ENCODE measurements at regions not wholly inside any gene's neighbourhood (a gene's known extent, or its start where the extent isn't known, plus 50 kb on each side); places are given as distances from the start of the nearest gene placed in this dataset.
"Not testable (repeated sequence)": the region's sequence is repeated elsewhere in the genome, so short reads cannot be mapped to it uniquely, and the experiment has no call there.

DNA sequence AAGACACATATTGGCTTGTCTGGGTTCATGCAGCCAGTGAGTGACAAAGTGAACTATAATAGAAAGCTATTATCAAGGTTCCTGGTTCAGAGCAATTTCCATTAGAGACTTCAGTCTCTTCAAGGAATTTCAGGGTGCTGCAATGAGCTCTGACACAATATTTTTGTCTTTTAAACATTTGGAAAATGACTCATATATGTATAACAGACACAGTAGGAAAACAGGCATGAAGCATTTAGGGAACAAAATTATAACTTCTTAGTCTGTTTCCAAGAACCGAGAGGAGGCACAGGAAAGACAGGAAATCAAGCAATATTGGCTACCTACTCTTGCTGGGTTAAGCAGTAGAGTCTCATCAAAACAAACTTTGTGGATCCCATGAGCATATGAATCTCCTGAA is 170.4 kb downstream of the PTPRC start:
- no peak for DNase-seq (ENCODE audit: low read depth)

DNA sequence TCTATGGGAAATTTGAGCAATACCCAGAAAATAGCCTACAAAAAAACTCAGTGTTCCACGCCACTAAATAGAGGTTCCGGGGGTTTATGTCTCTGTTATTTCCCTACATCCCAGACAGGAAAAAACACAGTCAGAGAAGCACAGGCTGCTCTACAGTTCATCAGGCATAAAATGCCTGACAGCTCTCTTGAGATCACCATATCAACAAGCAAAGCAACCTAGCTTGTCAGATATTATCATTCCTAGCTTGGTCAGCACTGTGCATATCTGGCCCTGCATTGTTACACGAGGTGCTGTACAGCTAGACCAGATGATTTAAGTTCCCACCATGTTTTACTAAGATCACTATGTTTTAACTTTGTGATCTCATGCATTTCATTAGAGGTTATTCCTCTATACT is 172.6 kb downstream of the PTPRC start:
- no peak for DNase-seq (ENCODE audit: low read depth)

GRCh38 chr1:198823626-198824025 is 184.8 kb downstream of the PTPRC start:
- DNase-seq (ENCODE audit: low read depth) = no peak

- DNase-seq (ENCODE audit: low read depth) = no peak
These were observed 186.4 kb downstream of the PTPRC start for GRCh38 chr1:198825254-198825653.

- DNase-seq (ENCODE audit: low read depth) = no peak
These were observed 190.5 kb downstream of the PTPRC start for GRCh38 chr1:198829356-198829755.

- DNase-seq (ENCODE audit: low read depth) = no peak
These were observed 191.1 kb downstream of the PTPRC start for GRCh38 chr1:198829944-198830343.

DNA sequence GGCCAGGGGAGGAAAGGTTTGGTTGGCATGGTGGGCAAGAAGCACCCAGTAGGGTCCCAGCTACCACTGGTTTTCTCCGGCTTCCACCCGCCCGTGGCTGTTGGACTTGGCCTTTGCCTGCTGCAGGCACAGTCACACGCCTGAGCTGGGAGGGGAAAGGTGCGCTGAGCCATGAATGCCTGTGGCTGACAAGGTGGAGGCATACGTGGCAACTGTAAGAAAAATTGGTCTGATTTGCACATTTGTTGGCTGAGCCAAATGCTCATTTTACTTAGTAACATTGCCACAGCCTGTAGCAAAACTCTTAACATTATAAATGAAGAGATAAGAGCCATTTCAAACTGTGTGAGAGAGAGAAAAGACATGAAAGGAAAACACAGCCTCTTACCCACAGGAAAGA is 191.6 kb downstream of the PTPRC start:
- no peak for DNase-seq (ENCODE audit: low read depth)

DNA sequence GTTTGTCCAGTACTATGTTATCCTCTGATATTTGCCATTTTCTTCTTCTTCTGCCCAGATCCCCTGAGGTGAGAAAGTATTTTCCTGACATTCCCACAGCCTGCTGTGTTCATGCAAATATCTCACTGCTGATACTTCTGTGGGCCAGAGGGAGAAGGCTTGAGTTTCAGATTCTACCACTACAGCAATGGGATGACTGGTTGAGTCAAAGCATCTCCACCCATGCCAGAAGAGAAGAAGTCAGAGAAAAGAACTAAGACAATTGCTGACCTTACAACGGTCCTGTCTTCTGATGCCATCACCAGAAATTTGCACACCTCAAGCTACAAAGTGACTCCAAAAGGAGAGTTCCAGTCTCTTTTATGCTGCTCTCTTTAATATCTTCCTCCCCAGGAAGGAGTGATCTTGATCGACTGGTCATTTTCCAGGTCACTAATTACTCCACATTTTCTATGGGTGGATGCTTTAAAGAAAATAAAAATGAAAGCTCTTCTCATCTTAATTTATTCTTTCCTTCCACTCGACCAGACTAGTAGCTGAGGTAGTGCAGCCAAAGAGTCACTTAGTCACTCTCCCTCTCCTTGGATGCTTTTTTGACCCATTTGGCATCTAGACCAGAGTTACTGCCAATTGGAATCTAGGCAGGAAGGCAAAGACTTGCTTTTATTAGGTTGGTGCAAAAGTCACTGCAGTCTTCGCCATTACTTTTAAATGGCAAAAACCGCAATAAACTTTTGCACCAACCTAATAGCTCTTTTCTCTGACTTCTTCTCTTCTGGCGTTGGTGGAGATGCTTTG is 195.1 kb downstream of the PTPRC start:
- DNase-seq (ENCODE audit: low read depth) = no peak

- no peak for DNase-seq (ENCODE audit: low read depth)
These were observed 198.6 kb downstream of the PTPRC start for GRCh38 chr1:198837278-198838021.

DNA sequence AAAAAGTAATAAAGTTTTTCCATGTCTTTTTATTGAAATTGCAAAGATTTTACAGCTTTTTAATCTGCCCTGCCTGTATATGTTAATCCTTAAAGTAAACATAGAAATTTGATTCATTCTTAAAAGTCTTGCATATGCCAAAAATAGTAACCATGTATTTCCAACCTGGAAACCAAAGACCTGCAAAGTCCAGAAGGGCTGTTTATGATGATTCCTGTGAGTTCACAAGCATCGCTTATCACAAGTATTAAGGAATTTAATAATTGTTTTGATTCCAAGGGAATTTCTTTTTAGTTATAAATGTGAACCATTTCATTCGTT is 199.1 kb downstream of the PTPRC start:
- no peak for DNase-seq (ENCODE audit: low read depth)

GRCh38 chr1:198841477-198841876 is 202.6 kb downstream of the PTPRC start:
- DNase-seq (ENCODE audit: low read depth) = no peak

- DNase-seq (ENCODE audit: low read depth) = no peak
These were observed 203.8 kb downstream of the PTPRC start for GRCh38 chr1:198842686-198843085.

- no peak for DNase-seq (ENCODE audit: low read depth)
These were observed 206.4 kb downstream of the PTPRC start for GRCh38 chr1:198845271-198845670.

- DNase-seq (ENCODE audit: low read depth) = no peak
These were observed 207.0 kb downstream of the PTPRC start for GRCh38 chr1:198845851-198846250.

DNA sequence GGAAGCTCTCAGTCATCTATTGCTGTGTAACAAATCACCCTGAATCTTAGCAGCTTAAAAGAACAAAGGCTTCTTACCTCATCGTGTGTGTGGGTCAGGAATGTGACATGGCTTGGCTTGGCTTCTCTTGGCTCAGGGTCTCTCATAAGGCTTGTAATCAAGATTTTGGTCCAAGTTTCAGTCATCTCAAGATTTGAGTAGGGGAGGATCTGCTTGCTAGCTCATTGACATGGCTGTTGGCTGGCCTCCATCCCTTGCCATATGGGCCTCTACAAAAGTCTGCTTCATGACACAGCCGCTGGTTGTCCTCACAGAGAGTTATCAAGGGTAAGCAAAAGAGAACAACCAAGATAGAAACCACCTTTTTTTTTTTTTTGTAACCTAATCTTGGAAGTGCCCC is 207.7 kb downstream of the PTPRC start:
- no peak for DNase-seq (ENCODE audit: low read depth)

DNA sequence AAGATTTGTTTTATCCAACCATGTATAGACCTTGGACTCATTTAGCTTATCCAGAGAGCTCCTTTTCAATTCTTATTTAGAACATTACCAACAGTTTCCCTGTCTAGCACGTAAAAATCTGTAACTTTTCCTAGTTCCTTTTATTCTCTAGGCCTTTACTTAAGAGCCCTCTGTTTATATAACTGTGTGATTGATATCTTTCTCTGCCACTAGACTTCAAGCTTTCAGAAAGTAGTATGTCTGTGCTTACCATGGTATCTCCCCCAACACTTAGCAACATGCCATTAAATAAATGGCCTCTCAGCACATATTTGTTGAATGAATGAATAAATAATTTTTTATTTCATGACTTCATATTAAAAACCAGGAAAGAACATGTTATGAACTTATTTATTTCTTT is 209.4 kb downstream of the PTPRC start:
- no peak for DNase-seq (ENCODE audit: low read depth)

DNA sequence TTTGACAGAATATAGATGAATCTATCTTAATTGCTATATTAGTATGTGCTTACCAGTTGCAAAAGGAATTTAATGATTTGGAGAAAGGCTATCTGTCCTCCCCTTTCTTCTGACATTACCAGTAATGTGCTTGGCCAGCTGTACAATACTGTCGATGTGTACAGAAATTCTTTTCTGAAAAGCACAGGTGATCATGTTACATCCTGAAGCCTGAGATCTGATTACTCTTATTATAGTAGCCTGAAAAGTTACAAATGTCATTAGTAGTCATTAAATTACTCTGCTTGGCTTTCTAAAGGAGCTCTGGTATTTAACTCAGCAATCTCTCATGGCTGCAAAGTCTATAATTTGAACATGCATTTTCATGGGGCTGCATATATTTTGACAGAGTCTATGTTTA is 209.8 kb downstream of the PTPRC start:
- DNase-seq (ENCODE audit: low read depth) = no peak

GRCh38 chr1:198849093-198849492 is 210.3 kb downstream of the PTPRC start:
- no peak for DNase-seq (ENCODE audit: low read depth)

- DNase-seq (ENCODE audit: low read depth) = no peak
These were observed 211.4 kb downstream of the PTPRC start for GRCh38 chr1:198850196-198850595.

GRCh38 chr1:198850966-198851365 is 212.1 kb downstream of the PTPRC start:
- not testable (repeated sequence) for DNase-seq (ENCODE audit: low read depth)

GRCh38 chr1:198856601-198857000 is 217.8 kb downstream of the PTPRC start:
- no peak for DNase-seq (ENCODE audit: low read depth)

DNA sequence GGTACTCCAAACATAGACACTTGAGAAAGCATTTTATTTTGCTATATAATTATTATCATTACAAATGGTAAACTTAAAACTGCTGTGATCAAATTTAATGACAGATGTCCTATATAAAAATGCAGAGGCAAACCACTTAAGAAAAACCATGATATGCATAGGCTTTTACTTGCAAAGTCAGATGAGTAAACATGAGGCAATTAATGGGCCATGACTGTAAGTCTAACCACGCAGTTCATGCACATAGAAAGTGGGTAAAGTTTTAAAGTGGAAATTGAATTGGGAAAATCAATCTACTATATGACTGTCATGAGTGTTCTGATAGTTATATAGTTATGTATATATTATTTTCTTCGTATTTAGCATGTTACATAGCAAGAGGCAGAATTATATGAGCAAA is 219.2 kb downstream of the PTPRC start:
- DNase-seq (ENCODE audit: low read depth) = no peak

- no peak for DNase-seq (ENCODE audit: low read depth)
These were observed 221.5 kb downstream of the PTPRC start for GRCh38 chr1:198860371-198860770.

DNA sequence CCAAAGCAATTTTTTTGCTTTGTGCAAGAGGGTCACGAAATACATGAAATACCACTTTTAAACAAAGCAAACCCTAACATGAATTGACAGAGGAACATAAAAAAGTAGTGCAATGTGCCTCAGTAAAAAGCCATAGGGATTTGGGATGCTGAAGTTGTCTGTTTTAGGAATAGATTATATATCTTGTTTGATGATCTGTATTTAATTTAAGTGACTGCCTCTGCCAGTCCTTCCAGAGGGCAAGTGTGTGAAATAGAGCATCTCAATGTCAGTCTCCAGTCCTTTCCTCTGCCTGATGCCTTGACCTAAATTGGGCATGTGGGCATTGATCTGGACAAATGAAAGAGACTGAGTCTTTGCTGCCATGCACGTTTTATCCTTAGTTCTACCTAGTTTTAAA is 222.8 kb downstream of the PTPRC start:
- DNase-seq (ENCODE audit: low read depth) = no peak
